Neuronal stem cell (in vitro differentiated cells): ENCODE measurements at regions not wholly inside any gene's neighbourhood (a gene's known extent, or its start where the extent isn't known, plus 50 kb on each side); places are given as distances from the start of the nearest gene placed in this dataset.
"Not testable (repeated sequence)": the region's sequence is repeated elsewhere in the genome, so short reads cannot be mapped to it uniquely, and the experiment has no call there.

Experiments used
- DNase-seq: peaks from one replicate; pipeline ENCODE4 v3.0.0-alpha.2; 2013; ENCODE audit warnings: low spot score
- H2AFZ ChIP-seq: one replicate; pipeline ENCODE4 v1.6.1; 2013; ENCODE audit warnings: mild to moderate bottlenecking, low read length, inconsistent platforms
- H2AK5ac ChIP-seq: 2 replicates; pipeline ENCODE4 v1.6.1; 2013; ENCODE audit warnings: low read depth, mild to moderate bottlenecking, inconsistent platforms, low read length, moderate library complexity, mixed read lengths
- H2BK120ac ChIP-seq: 2 replicates; pipeline ENCODE4 v1.6.1; 2013; ENCODE audit warnings: low read depth, mild to moderate bottlenecking, inconsistent platforms, low read length, moderate library complexity, mixed read lengths
- H2BK12ac ChIP-seq: one replicate; pipeline ENCODE4 v1.6.1; 2013; ENCODE audit warnings: low read length, inconsistent platforms
- H2BK15ac ChIP-seq: 2 replicates; pipeline ENCODE4 v1.6.1; 2013; ENCODE audit warnings: mild to moderate bottlenecking, low read length, inconsistent platforms, mixed read lengths
- H2BK5ac ChIP-seq: one replicate; pipeline ENCODE4 v1.6.1; 2013; ENCODE audit warnings: inconsistent platforms, mild to moderate bottlenecking, low read length, moderate library complexity
- H3K14ac ChIP-seq: one replicate; pipeline ENCODE4 v1.6.1; 2013; ENCODE audit warnings: low read length, inconsistent platforms
- H3K18ac ChIP-seq: 2 replicates; pipeline ENCODE4 v1.6.1; 2013; ENCODE audit warnings: low read length, inconsistent platforms
- H3K23ac ChIP-seq: 2 replicates; pipeline ENCODE4 v1.6.1; 2013; ENCODE audit warnings: low read depth, mild to moderate bottlenecking, mixed read lengths, low read length, inconsistent platforms; ENCODE audit not compliant: poor library complexity
- H3K27ac ChIP-seq: replicated peaks from 3 replicates; pipeline ENCODE4 v1.5.1; 2013; ENCODE audit warnings: low read length, inconsistent platforms
- H3K27me3 ChIP-seq, 3 experiments: 2 replicates each; pipeline ENCODE4 v1.6.1; 2013; ENCODE audit warnings: low read length in 3 of 3, mild to moderate bottlenecking in 2 of 3, inconsistent platforms in 1 of 3, low read depth in 1 of 3, mixed read lengths in 1 of 3, moderate library complexity in 1 of 3; ENCODE audit not compliant: control insufficient read depth in 3 of 3, insufficient read depth in 3 of 3
- H3K36me3 ChIP-seq, 2 donors: replicated peaks in 1 of 2; 2 replicates each; pipeline ENCODE4 v1.6.1; 2013; ENCODE audit warnings: low read length in 2 of 2; ENCODE audit not compliant: control insufficient read depth in 2 of 2, insufficient read depth in 2 of 2
- H3K4ac ChIP-seq: 2 replicates; pipeline ENCODE4 v1.6.1; 2013; ENCODE audit warnings: inconsistent platforms, mild to moderate bottlenecking, low read length, moderate library complexity
- H3K4me1 ChIP-seq, 2 donors: 1 replicate in 1 of 2; 2 replicates in 1 of 2; pipeline ENCODE4 v1.6.1; 2013; ENCODE audit warnings: low read length in 2 of 2, low read depth in 1 of 2; ENCODE audit not compliant: control insufficient read depth in 2 of 2, insufficient read depth in 1 of 2
- H3K4me2 ChIP-seq: one replicate; pipeline ENCODE4 v1.6.1; 2013; ENCODE audit warnings: mild to moderate bottlenecking, low read length, inconsistent platforms; ENCODE audit not compliant: insufficient read depth, poor library complexity, severe bottlenecking
- H3K4me3 ChIP-seq, 2 donors: 2 replicates each; pipeline ENCODE4 v1.5.1; 2013; ENCODE audit warnings: low read length in 2 of 2, mild to moderate bottlenecking in 2 of 2, inconsistent platforms in 1 of 2, moderate library complexity in 1 of 2
- H3K79me1 ChIP-seq: one replicate; pipeline ENCODE4 v1.6.1; 2013; ENCODE audit warnings: low read depth, mild to moderate bottlenecking, inconsistent platforms, low read length, moderate library complexity
- H3K9ac ChIP-seq: one replicate; pipeline ENCODE4 v1.6.1; 2013; ENCODE audit warnings: mild to moderate bottlenecking, low read depth, low read length, inconsistent platforms; ENCODE audit not compliant: poor library complexity
- H3K9me3 ChIP-seq, 2 donors: replicated peaks in 1 of 2; 2 replicates each; pipeline versions ENCODE3 to v1.6.1; 2013; ENCODE audit warnings: low read length in 2 of 2, mild to moderate bottlenecking in 2 of 2, inconsistent platforms in 1 of 2, low read depth in 1 of 2, mixed read lengths in 1 of 2, moderate library complexity in 1 of 2; ENCODE audit not compliant: control insufficient read depth in 2 of 2, insufficient read depth in 1 of 2
- H4K8ac ChIP-seq: one replicate; pipeline ENCODE4 v1.6.1; 2013; ENCODE audit warnings: low read depth, mild to moderate bottlenecking, inconsistent platforms, low read length, moderate library complexity
- H4K91ac ChIP-seq: one replicate; pipeline ENCODE4 v1.6.1; 2013; ENCODE audit warnings: low read length, low read depth, mild to moderate bottlenecking, inconsistent platforms; ENCODE audit not compliant: poor library complexity
- WGBS, 2 donors: extraction: QIAGEN DNeasy Blood & Tissue Kit; methylation state at CpG; one replicate each; pipeline ENCODE4 v1.1.7; 2013; ENCODE audit warnings: missing lambda C conversion rate in 2 of 2, mixed read lengths in 1 of 2; ENCODE audit not compliant: insufficient read length in 2 of 2, insufficient replicate concordance in 1 of 2; ENCODE audit errors: extremely low coverage in 2 of 2; 5-methylcytosine and 5-hydroxymethylcytosine counted together

DNA sequence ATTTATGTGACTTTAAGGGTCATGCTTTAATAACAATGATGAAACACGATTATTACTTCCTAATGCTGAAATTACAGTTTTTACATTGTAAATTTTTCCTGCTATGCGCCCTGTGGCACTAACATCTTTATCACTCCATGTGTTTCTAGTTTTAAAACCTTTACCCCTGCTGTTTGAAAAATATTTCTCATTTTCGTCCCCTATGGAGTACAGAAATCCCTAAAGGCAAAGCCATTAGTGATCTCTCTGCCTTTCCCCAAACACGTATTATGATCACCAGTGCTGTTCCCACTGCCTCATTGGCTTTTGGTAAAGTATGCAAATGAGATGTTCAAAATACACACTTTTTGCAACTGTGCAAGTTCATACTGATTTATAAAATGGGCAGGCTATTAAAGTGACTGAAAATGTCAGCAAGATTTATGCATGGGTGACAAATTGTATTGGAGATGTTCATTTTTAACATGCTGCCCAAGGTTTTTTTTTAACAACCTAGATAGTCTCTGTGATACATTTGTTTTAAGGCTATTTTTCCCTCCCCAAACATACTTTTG, 1468.2 kb upstream of the ACVR2A start:
- no peak overlapping the region for H2BK120ac ChIP-seq
- no peak overlapping the region for H4K8ac ChIP-seq
- no peak overlapping the region for H2AFZ ChIP-seq
- H3K79me1 ChIP-seq = no peaks in the 10 kb centered on the region
- no peak overlapping the region for H3K9ac ChIP-seq
- H3K14ac ChIP-seq = no peak overlapping the region
- no peak overlapping the region for H2BK5ac ChIP-seq
- H4K91ac ChIP-seq = no peak overlapping the region
- no peaks in the 10 kb centered on the region for H3K9me3 ChIP-seq
- no peaks in the 10 kb centered on the region for H3K4me1 ChIP-seq
- no peak overlapping the region for H3K4me2 ChIP-seq
- H3K4me3 ChIP-seq = no peak overlapping the region
- no peaks in the 10 kb centered on the region for H3K27me3 ChIP-seq
- H3K36me3 ChIP-seq = no peaks in the 10 kb centered on the region
- no peak overlapping the region for H3K23ac ChIP-seq
- no peak overlapping the region for H2AK5ac ChIP-seq
- WGBS, 2 donors = no CpG with 5 or more reads among the region's 4 CpGs
- no peak for DNase-seq
- H2BK12ac ChIP-seq = no peak overlapping the region
- no peak overlapping the region for H3K27ac ChIP-seq
- H3K18ac ChIP-seq = no peak overlapping the region
- H3K4ac ChIP-seq = no peak overlapping the region
- no peak overlapping the region for H2BK15ac ChIP-seq

DNA sequence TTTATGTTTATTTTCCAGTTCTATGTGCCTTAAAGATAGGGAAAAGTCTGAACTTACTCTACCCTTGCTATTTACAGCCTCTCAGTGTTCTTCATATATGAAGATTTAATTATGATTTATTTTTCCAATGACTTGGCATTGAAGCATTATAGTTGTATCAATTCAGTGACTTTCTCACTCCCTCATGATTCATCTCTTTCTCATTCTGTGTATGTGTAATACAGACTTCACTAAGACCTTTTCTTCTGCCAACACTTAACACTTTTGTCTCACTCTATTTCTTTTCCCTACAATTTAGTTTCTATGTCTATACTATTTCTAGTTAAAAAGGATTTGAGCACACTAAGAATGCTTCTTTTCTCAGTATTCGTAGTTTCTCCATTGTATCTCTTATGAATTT, 1470.3 kb upstream of the ACVR2A start:
- no peak overlapping the region for H3K4ac ChIP-seq
- WGBS, 2 donors = no CpG with 5 or more reads among the region's 1 CpG
- no peaks in the 10 kb centered on the region for H3K4me1 ChIP-seq
- H2BK15ac ChIP-seq = no peak overlapping the region
- H3K9ac ChIP-seq = no peak overlapping the region
- H3K4me2 ChIP-seq = no peak overlapping the region
- H3K14ac ChIP-seq = no peak overlapping the region
- H2BK12ac ChIP-seq = no peak overlapping the region
- no peak overlapping the region for H2AFZ ChIP-seq
- no peak overlapping the region for H3K27ac ChIP-seq
- H4K8ac ChIP-seq = no peak overlapping the region
- no peak overlapping the region for H2BK5ac ChIP-seq
- H3K27me3 ChIP-seq = no peaks in the 10 kb centered on the region
- no peak for DNase-seq
- H2BK120ac ChIP-seq = no peak overlapping the region
- H3K9me3 ChIP-seq = no peaks in the 10 kb centered on the region
- no peak overlapping the region for H2AK5ac ChIP-seq
- no peak overlapping the region for H3K23ac ChIP-seq
- H3K18ac ChIP-seq = no peak overlapping the region
- H3K4me3 ChIP-seq = no peak overlapping the region
- no peaks in the 10 kb centered on the region for H3K36me3 ChIP-seq
- no peaks in the 10 kb centered on the region for H3K79me1 ChIP-seq
- no peak overlapping the region for H4K91ac ChIP-seq

DNA sequence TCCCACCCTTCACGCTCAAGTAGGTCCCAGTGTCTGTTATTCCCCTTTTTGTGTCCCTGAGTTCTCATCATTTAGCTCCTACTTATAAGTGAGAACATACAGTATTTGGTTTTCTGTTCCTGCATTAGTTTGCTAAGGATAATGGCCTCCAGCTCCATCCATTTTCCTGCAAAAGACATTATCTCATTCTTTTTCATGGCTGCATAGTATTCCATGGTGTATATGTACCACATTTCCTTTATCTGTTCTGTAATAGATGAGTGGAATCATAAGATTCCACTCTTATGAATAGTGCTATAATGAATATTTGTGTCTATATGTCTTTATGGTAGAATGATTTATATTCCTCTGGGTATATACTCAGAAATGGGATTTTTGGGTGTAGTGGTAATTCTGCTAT, 1473.5 kb upstream of the ACVR2A start:
- not testable (repeated sequence) for H2AK5ac ChIP-seq, H3K23ac ChIP-seq, H3K9ac ChIP-seq, H3K14ac ChIP-seq, H3K36me3 ChIP-seq, H3K27ac ChIP-seq, H2BK120ac ChIP-seq, H3K18ac ChIP-seq, H2AFZ ChIP-seq, H4K8ac ChIP-seq, H2BK12ac ChIP-seq, H4K91ac ChIP-seq, H3K4me1 ChIP-seq, H3K79me1 ChIP-seq, DNase-seq, H2BK5ac ChIP-seq, H2BK15ac ChIP-seq, H3K27me3 ChIP-seq, H3K4me2 ChIP-seq, H3K4me3 ChIP-seq, H3K4ac ChIP-seq, H3K9me3 ChIP-seq
- WGBS, 2 donors = no CpG with 5 or more reads among the region's 1 CpG

DNA sequence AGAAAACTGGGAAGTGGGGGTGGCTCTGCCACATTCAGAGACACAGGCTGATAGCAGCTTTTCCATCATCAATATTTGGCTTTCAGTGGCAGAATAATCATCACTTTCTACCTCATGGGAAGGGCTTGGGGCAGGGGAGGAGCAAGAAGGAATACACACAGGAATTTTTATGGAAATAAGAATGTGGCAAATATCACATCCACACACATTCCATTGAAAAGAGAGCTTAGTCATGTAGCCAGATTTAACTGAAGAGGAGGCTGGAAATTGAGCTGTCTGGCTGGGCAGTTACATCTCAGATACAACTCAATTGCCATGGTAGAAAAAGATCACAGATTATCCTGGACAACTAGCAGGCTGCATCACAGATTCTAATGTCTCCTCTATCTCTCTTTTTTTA, 1474.0 kb upstream of the ACVR2A start:
- H3K9ac ChIP-seq = no peak overlapping the region
- no peak overlapping the region for H4K91ac ChIP-seq
- H2BK5ac ChIP-seq = no peak overlapping the region
- no peak overlapping the region for H3K4me3 ChIP-seq
- H2BK15ac ChIP-seq = no peak overlapping the region
- no peak overlapping the region for H3K18ac ChIP-seq
- no peak for DNase-seq
- no peak overlapping the region for H2BK12ac ChIP-seq
- H3K27ac ChIP-seq = no peak overlapping the region
- H3K79me1 ChIP-seq = no peaks in the 10 kb centered on the region
- H3K4ac ChIP-seq = no peak overlapping the region
- no peak overlapping the region for H3K14ac ChIP-seq
- no peak overlapping the region for H3K23ac ChIP-seq
- no peak overlapping the region for H4K8ac ChIP-seq
- H3K4me2 ChIP-seq = no peak overlapping the region
- no peaks in the 10 kb centered on the region for H3K4me1 ChIP-seq
- no peaks in the 10 kb centered on the region for H3K9me3 ChIP-seq
- no peak overlapping the region for H2AFZ ChIP-seq
- no peaks in the 10 kb centered on the region for H3K27me3 ChIP-seq
- no peaks in the 10 kb centered on the region for H3K36me3 ChIP-seq
- H2BK120ac ChIP-seq = no peak overlapping the region
- H2AK5ac ChIP-seq = no peak overlapping the region
